ENCODE measurements at regions not wholly inside any gene's neighbourhood (a gene's known extent, or its start where the extent isn't known, plus 50 kb on each side); places are given as distances from the start of the nearest gene placed in this dataset.
"Not testable (repeated sequence)": the region's sequence is repeated elsewhere in the genome, so short reads cannot be mapped to it uniquely, and the experiment has no call there.

DNA sequence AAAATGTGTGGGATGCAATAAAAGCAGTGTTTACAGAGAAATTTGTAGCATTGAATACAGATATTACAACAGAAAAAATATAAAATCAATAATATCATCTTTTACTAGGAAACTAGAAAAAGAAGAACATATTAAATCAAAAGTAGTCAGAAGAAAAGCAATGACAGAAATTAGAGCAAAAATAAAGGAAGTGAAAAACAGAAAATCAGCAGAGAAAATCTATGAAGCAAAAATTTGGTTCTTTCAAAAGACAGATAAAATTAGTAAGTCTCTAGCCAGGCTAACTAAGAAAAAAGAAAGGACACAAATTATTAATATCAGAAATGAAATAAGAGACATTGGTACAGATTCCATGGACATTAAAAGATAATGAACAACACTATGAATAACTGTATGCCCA lies 212.0 kb upstream of the MGAT5 start:
- CTCF ChIA-PET (ENCODE audit: unreplicated experiment), result no interaction called here
- Histone ChIP-seq H3K4me3 (ENCODE audit: low read depth, low read length, poor library complexity, severe bottlenecking) (no peak overlapping the region), H3K27ac (ENCODE audit: low read depth, low read length, poor library complexity, severe bottlenecking) (no peak overlapping the region), H4K20me1 (ENCODE audit: insufficient read depth, low read length) (no peaks in the 10 kb centered on the region), H2AFZ (ENCODE audit: low read length) (no peak overlapping the region), H3K4me2 (ENCODE audit: low read length) (peak overlapping the region; percentile 33; the same call in 1 of the 2 replicates), H3K36me3 (ENCODE audit: insufficient read depth, low read length) (no peaks in the 10 kb centered on the region), H3K9me2 (ENCODE audit: insufficient read depth, low read length) (no peaks in the 10 kb centered on the region), H3K9me3 (ENCODE audit: low read length) (peaks cover 25% of the 10 kb centered on the region), H3K4me1 (ENCODE audit: insufficient read depth, low read length, poor library complexity, severe bottlenecking) (peaks cover 34% of the 10 kb centered on the region), H3K79me2 (ENCODE audit: insufficient read depth, low read depth, low read length) (no peaks in the 10 kb centered on the region)
- POLR2A ChIA-PET, result no interaction called here
- TF ChIP-seq CTCF (conservative IDR thresholded peaks at IDR 0.05; ENCODE audit: low read length), result no peak
- TF ChIP-seq EZH2phosphoT487 (IDR thresholded peaks at IDR 0.05; ENCODE audit: borderline replicate concordance, low read depth, low read length), result no peak
- BruUV-seq (replicated peaks), result no TSS peak
- DNase-seq (ENCODE audit: low spot score), result peak; percentile 9
- intact Hi-C loops (cut with micrococcal nuclease; ENCODE audit: unreplicated experiment), result no loop called here

GRCh38 chr2:134043028-134043427 lies 210.8 kb upstream of the MGAT5 start:
- BruUV-seq (replicated peaks); H3K4me2 ChIP-seq (ENCODE audit: low read length); H2AFZ ChIP-seq (ENCODE audit: low read length); H3K36me3 ChIP-seq (ENCODE audit: insufficient read depth, low read length); H3K4me3 ChIP-seq (ENCODE audit: low read depth, low read length, poor library complexity, severe bottlenecking); CTCF ChIA-PET (ENCODE audit: unreplicated experiment); intact Hi-C loops (cut with micrococcal nuclease; ENCODE audit: unreplicated experiment); H3K79me2 ChIP-seq (ENCODE audit: insufficient read depth, low read depth, low read length); H3K9me2 ChIP-seq (ENCODE audit: insufficient read depth, low read length); DNase-seq (ENCODE audit: low spot score); H4K20me1 ChIP-seq (ENCODE audit: insufficient read depth, low read length); H3K27ac ChIP-seq (ENCODE audit: low read depth, low read length, poor library complexity, severe bottlenecking): not testable (repeated sequence)
- POLR2A ChIA-PET, result interaction anchor here (0.6 kb wide), 1 partner anchor 573 kb away, joined by 3 read pairs; no protein-coding TSS in a partner anchor
- Histone ChIP-seq H3K4me1 (ENCODE audit: insufficient read depth, low read length, poor library complexity, severe bottlenecking) (peaks cover 34% of the 10 kb centered on the region), H3K9me3 (ENCODE audit: low read length) (peaks cover 25% of the 10 kb centered on the region)

DNA sequence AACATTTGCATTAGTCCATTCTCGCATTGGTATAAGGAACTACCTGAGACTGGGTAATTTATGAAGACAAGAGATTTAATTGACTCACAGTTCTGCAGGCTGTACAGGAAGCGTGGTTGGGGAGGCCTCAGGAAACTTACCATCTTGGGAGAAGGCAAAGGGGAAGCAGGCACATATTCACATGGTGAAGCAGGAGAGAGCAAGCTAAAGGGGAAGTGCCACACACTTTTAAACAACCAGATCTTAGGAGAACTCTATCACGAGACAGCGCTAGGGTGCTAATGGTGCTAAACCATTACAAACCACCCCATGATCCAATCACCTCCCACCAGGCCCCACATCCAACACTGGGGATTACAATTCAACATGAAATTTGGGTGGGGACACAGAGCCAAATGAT lies 201.7 kb upstream of the MGAT5 start:
- H3K9me3 ChIP-seq (ENCODE audit: low read length), result peaks cover 5% of the 10 kb centered on the region; the same call in 1 of the 2 replicates
- 0 out of 2 replicates have a peak overlapping the region, but pooled peaks have one; percentile 31 for H2AFZ ChIP-seq (ENCODE audit: low read length)
- H3K9me2 ChIP-seq (ENCODE audit: insufficient read depth, low read length), result no peaks in the 10 kb centered on the region
- intact Hi-C loops (cut with micrococcal nuclease; ENCODE audit: unreplicated experiment), result no loop called here
- DNase-seq (ENCODE audit: low spot score), result no peak
- no peaks in the 10 kb centered on the region for H4K20me1 ChIP-seq (ENCODE audit: insufficient read depth, low read length)
- 0 out of 2 replicates have a peak overlapping the region, but pooled peaks have one; percentile 12 for H3K4me2 ChIP-seq (ENCODE audit: low read length)
- no TSS peak for BruUV-seq (replicated peaks)
- no peak overlapping the region for H3K4me3 ChIP-seq (ENCODE audit: low read depth, low read length, poor library complexity, severe bottlenecking)
- no peaks in the 10 kb centered on the region for H3K79me2 ChIP-seq (ENCODE audit: insufficient read depth, low read depth, low read length)
- no peak overlapping the region for H3K27ac ChIP-seq (ENCODE audit: low read depth, low read length, poor library complexity, severe bottlenecking)
- H3K36me3 ChIP-seq (ENCODE audit: insufficient read depth, low read length), result no peaks in the 10 kb centered on the region
- ChIA-PET CTCF (ENCODE audit: unreplicated experiment) (no interaction called here), POLR2A (interaction anchor here (0.7 kb wide), 1 partner anchor 1395 kb away, joined by 3 read pairs; no protein-coding TSS in a partner anchor)
- peaks cover 3% of the 10 kb centered on the region for H3K4me1 ChIP-seq (ENCODE audit: insufficient read depth, low read length, poor library complexity, severe bottlenecking)
- no peak for TF ChIP-seq CTCF (conservative IDR thresholded peaks at IDR 0.05; ENCODE audit: low read length)
